ENCODE measurements at regions not wholly inside any gene's neighbourhood (a gene's known extent, or its start where the extent isn't known, plus 50 kb on each side); places are given as distances from the start of the nearest gene placed in this dataset.

DNA sequence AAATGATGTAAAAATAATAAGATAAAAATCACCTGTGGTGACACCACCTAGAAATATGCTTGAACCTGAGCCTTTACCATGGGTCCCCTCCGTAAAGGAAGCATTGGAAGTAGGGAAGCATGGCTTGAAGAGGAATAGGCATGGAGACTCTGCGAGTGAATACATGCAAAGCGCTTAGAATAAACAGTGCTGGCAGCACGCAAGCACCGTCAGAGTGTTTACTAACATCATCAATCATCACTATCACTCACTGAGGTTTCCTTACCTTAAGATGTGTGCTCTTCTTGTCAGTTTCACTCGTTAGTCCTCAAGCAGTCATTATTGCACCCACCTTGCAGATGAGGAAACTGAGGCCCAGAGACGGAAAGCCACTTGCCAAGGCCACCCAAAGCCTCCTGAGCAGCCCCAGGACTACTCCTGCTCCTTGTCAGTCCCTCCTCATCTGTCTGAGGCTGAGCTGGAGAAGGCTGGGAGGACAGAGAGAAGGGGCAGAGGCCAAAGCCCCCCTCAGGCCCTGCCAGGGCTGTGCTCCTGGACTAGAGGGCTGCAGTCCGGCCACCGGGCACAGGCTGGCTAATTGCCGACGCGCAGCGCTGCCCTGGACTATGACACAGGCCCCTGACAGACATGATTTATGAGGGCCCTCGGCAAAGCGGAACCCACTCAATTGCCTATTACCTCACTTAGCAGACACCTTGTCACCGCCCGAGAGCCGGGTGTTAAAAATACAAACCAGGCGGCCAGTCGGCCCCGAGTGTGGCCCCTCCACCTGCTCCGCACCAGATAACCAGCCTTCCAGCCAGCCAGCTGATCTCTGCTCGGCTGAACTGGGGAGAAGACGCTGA is 168.9 kb downstream of the MN1 start:
- Histone ChIP-seq H3K27ac (no peak overlapping the region), H3K4me3 (no peak overlapping the region), H3K4me1 (no peaks in the 10 kb centered on the region), H3K9me3 (no peaks in the 10 kb centered on the region), H3K36me3 (no peaks in the 10 kb centered on the region), H3K27me3 (peaks cover 3% of the 10 kb centered on the region)
- whole genome bisulfite sequencing = 77% methylated on average over 18 of the region's 24 CpGs
- no peak for DNase-seq (ENCODE audit: low spot score in 2 of 2)
- TF ChIP-seq POLR2A (IDR thresholded peaks at IDR 0.05) = no peak
- TF ChIP-seq CTCF (IDR thresholded peaks at IDR 0.05) = no peak
- TF ChIP-seq POLR2AphosphoS5 (IDR thresholded peaks at IDR 0.05) = no peak
- no peak for TF ChIP-seq EP300 (IDR thresholded peaks at IDR 0.05)

DNA sequence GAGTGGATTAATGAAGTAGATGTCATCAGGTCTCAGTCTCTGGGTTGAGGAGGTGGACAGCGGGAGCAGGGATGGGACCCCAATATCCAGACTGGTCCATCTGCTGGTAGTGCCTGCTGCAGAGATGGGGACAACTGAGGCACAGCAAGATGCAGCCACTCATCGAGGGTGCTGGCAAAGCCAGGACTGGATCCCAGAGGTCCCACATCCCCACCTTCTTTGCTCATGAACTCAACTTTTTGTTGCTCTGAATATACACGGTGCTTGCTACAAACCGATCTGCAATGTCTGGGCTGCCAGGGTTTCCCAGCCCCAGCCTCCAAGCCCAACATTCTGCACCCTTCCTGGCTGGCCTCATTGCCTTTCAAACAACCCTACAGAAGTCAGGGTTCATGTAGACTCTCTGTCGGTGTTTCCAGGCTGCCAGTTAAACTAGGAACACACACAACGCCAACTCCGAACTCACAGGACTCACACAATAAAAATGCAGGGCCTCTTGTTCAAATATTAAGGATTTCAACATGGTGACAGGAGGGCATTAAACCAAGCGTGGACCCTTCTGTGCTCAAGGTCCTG is 168.2 kb downstream of the MN1 start:
- no peaks in the 10 kb centered on the region for H3K9me3 ChIP-seq
- H3K27me3 ChIP-seq = peaks cover 3% of the 10 kb centered on the region
- no peak overlapping the region for H3K27ac ChIP-seq
- H3K36me3 ChIP-seq = no peaks in the 10 kb centered on the region
- no peak overlapping the region for H3K4me3 ChIP-seq
- DNase-seq (ENCODE audit: low spot score in 2 of 2) = no peak
- TF ChIP-seq POLR2A (IDR thresholded peaks at IDR 0.05) = no peak
- no peak for TF ChIP-seq CTCF (IDR thresholded peaks at IDR 0.05)
- no peak for TF ChIP-seq POLR2AphosphoS5 (IDR thresholded peaks at IDR 0.05)
- TF ChIP-seq EP300 (IDR thresholded peaks at IDR 0.05) = no peak
- H3K4me1 ChIP-seq = no peaks in the 10 kb centered on the region
- WGBS = 89% methylated on average over 7 of the region's 8 CpGs

GRCh38 chr22:27634043-27634740 is 167.4 kb downstream of the MN1 start:
- no peak for TF ChIP-seq POLR2A (IDR thresholded peaks at IDR 0.05)
- no peak for TF ChIP-seq CTCF (IDR thresholded peaks at IDR 0.05)
- no peak for TF ChIP-seq POLR2AphosphoS5 (IDR thresholded peaks at IDR 0.05)
- no peak for TF ChIP-seq EP300 (IDR thresholded peaks at IDR 0.05)
- H3K9me3 ChIP-seq = no peaks in the 10 kb centered on the region
- no peak overlapping the region for H3K4me3 ChIP-seq
- H3K27me3 ChIP-seq = peaks cover 3% of the 10 kb centered on the region
- H3K27ac ChIP-seq = no peak overlapping the region
- no peaks in the 10 kb centered on the region for H3K4me1 ChIP-seq
- H3K36me3 ChIP-seq = no peaks in the 10 kb centered on the region
- no peak for DNase-seq (ENCODE audit: low spot score in 2 of 2)
- 81% methylated on average over 17 of the region's 17 CpGs for WGBS

- TF ChIP-seq POLR2A (IDR thresholded peaks at IDR 0.05) (no peak), CTCF (IDR thresholded peaks at IDR 0.05) (no peak), POLR2AphosphoS5 (IDR thresholded peaks at IDR 0.05) (no peak), EP300 (IDR thresholded peaks at IDR 0.05) (no peak)
- WGBS = 93% methylated on average over 2 of the region's 2 CpGs
- peaks cover 3% of the 10 kb centered on the region for H3K27me3 ChIP-seq
Observed at GRCh38 chr22:27635435-27635834, 166.1 kb downstream of the MN1 start.

GRCh38 chr22:27635852-27636251 is 165.7 kb downstream of the MN1 start:
- TF ChIP-seq POLR2A (IDR thresholded peaks at IDR 0.05) = no peak
- TF ChIP-seq CTCF (IDR thresholded peaks at IDR 0.05) = no peak
- Histone ChIP-seq H3K27ac (no peak overlapping the region), H3K4me1 (no peaks in the 10 kb centered on the region), H3K27me3 (peaks cover 3% of the 10 kb centered on the region), H3K9me3 (no peaks in the 10 kb centered on the region), H3K4me3 (no peak overlapping the region), H3K36me3 (no peaks in the 10 kb centered on the region)
- DNase-seq (ENCODE audit: low spot score in 2 of 2) = no peak
- 86% methylated on average over 5 of the region's 6 CpGs for WGBS

More at GRCh38 chr22:27635435-27635834, 166.1 kb downstream of the MN1 start:
- no peak for DNase-seq (ENCODE audit: low spot score in 2 of 2)
- Histone ChIP-seq H3K4me3 (no peak overlapping the region), H3K27ac (no peak overlapping the region), H3K9me3 (no peaks in the 10 kb centered on the region), H3K4me1 (no peaks in the 10 kb centered on the region), H3K36me3 (no peaks in the 10 kb centered on the region)

Measured in suprapubic skin (tissue), 4 donors.